ENCODE measurements at regions not wholly inside any gene's neighbourhood (a gene's known extent, or its start where the extent isn't known, plus 50 kb on each side); places are given as distances from the start of the nearest gene placed in this dataset.

- no peak for TF ChIP-seq POLR2AphosphoS5 (IDR thresholded peaks at IDR 0.05; ENCODE audit: low read depth, low read length)
- TF ChIP-seq CBX3 (IDR thresholded peaks at IDR 0.05; ENCODE audit: low read depth): no peak
- no peak for TF ChIP-seq ZBTB33 (IDR thresholded peaks at IDR 0.05; ENCODE audit: extremely low read depth, insufficient replicate concordance, low read length)
- TF ChIP-seq FOSL1 (IDR thresholded peaks at IDR 0.05; ENCODE audit: low read depth): no peak
- TF ChIP-seq EGR1 (IDR thresholded peaks at IDR 0.05; ENCODE audit: low read depth): no peak
- no peak for TF ChIP-seq JUND (IDR thresholded peaks at IDR 0.05)
- no peak for TF ChIP-seq EZH2phosphoT487 (IDR thresholded peaks at IDR 0.05; ENCODE audit: borderline replicate concordance)
Measured at GRCh38 chr4:65259296-65259695, 411.0 kb downstream of the EPHA5 start (continued).

GRCh38 chr4:65250916-65251315 is 419.4 kb downstream of the EPHA5 start:
- no peaks in the 10 kb centered on the region for H3K4me1 ChIP-seq (ENCODE audit: control insufficient read depth in 1 of 2, insufficient read depth in 2 of 2, low read length in 2 of 2)

More at GRCh38 chr4:65250916-65251315, 419.4 kb downstream of the EPHA5 start:
- ChIA-PET RAD21 (ENCODE audit: low non-redundant PET in 1 of 2, low total read pairs in 2 of 2, uncharacterized antibody in 2 of 2, unreplicated experiment in 2 of 2) (no interaction called here), CTCF (no interaction called here), POLR2A (no interaction called here)
- no peak overlapping the region for H2AFZ ChIP-seq (ENCODE audit: low read depth, low read length, poor library complexity, severe bottlenecking)
- no peak for TF ChIP-seq POLR2AphosphoS5 (IDR thresholded peaks at IDR 0.05; ENCODE audit: low read depth, low read length)
- TF ChIP-seq EZH2phosphoT487 (IDR thresholded peaks at IDR 0.05; ENCODE audit: borderline replicate concordance): no peak
- no peak for TF ChIP-seq YY1 (IDR thresholded peaks at IDR 0.05; ENCODE audit: extremely low read depth, insufficient replicate concordance, low read depth, low read length)
- no peak for TF ChIP-seq REST (IDR thresholded peaks at IDR 0.05; ENCODE audit: low read depth)
- no peak for TF ChIP-seq ELF1 (IDR thresholded peaks at IDR 0.05; ENCODE audit: borderline replicate concordance, low read depth)
- TF ChIP-seq ATF3 (IDR thresholded peaks at IDR 0.05): no peak
- no peak for TF ChIP-seq CBX3 (IDR thresholded peaks at IDR 0.05; ENCODE audit: low read depth)
- no peak for TF ChIP-seq EGR1 (IDR thresholded peaks at IDR 0.05; ENCODE audit: low read depth)
- no peak for TF ChIP-seq MAX (IDR thresholded peaks at IDR 0.05)
- TF ChIP-seq ZBTB33 (IDR thresholded peaks at IDR 0.05; ENCODE audit: extremely low read depth, insufficient replicate concordance, low read length): no peak
- no peak overlapping the region for H3K4me3 ChIP-seq (replicated peaks in 1 of 2; ENCODE audit: low read depth in 1 of 2, low read length in 2 of 2)
- peaks cover 5 to 9% of the 10 kb centered on the region in 2 experiments; a peak in 3 of 4 replicates for H3K9me3 ChIP-seq (ENCODE audit: control insufficient read depth in 1 of 2, insufficient read depth in 1 of 2, low read depth in 1 of 2, low read length in 2 of 2)
- DNase-seq (ENCODE audit: low read depth, low spot score) (no peak), ATAC-seq (no peak)
- H3K27me3 ChIP-seq (ENCODE audit: insufficient read depth, low read length): no peaks in the 10 kb centered on the region
- intact Hi-C loops (cut with micrococcal nuclease): loop anchor here (10.0 kb wide), 1 partner anchor 74 kb away; no protein-coding TSS in a partner anchor
- H3K9ac ChIP-seq (ENCODE audit: low read length): no peak overlapping the region
- H4K20me1 ChIP-seq (ENCODE audit: insufficient read depth): no peaks in the 10 kb centered on the region
- no TSS peak for BruUV-seq (replicated peaks)
- no peaks in the 10 kb centered on the region for H3K79me2 ChIP-seq (ENCODE audit: insufficient read depth, low read length)
- H3K36me3 ChIP-seq (ENCODE audit: control insufficient read depth in 1 of 2, insufficient read depth in 2 of 2, low read length in 2 of 2): no peaks in the 10 kb centered on the region
- H3K27ac ChIP-seq (ENCODE audit: low read depth, low read length): no peak overlapping the region
- H3K9me2 ChIP-seq (ENCODE audit: insufficient read depth): no peaks in the 10 kb centered on the region
- no peak overlapping the region for H3K4me2 ChIP-seq (ENCODE audit: low read length)

Data from HCT116 (cell line).